Pancreas (tissue), 10 donors: ENCODE measurements at regions not wholly inside any gene's neighbourhood (a gene's known extent, or its start where the extent isn't known, plus 50 kb on each side); places are given as distances from the start of the nearest gene placed in this dataset.

Experiments
- ATAC-seq, 4 donors: fragments of 200-7000 bp; cut with Tn5 transposase; one replicate each; pipeline versions ENCODE4 v1.8.0 to v1.9.1; 2020; ENCODE audit warnings: mild to moderate bottlenecking in 4 of 4, moderate library complexity in 4 of 4
- DNase-seq, 6 donors: peaks; one replicate each; pipeline ENCODE4 v3.0.0-alpha.2; 2020
- FAIRE-seq: peaks from 2 replicates; lab custom pipeline; 2012; peaks lifted over from hg19 to GRCh38; lab: Jason Lieb, UNC
- H3K27ac ChIP-seq, 4 donors: fragments of 200-600 bp; sonication (generic); 1 replicate in 3 of 4; 2 replicates in 1 of 4; pipeline versions ENCODE4 v1.5.0 to v1.8.0; 2020
- H3K27me3 ChIP-seq, 4 donors: fragments of 200-600 bp; one replicate each; pipeline ENCODE4 v1.8.0; 2021
- H3K36me3 ChIP-seq, 3 donors: fragments of 200-600 bp; sonication (generic) in 1 of 3; one replicate each; pipeline versions ENCODE4 v1.5.0 to v1.8.0; 2020 to 2021
- H3K4me1 ChIP-seq, 3 donors: fragments of 200-600 bp; one replicate each; pipeline ENCODE4 v1.8.0; 2021
- H3K4me3 ChIP-seq, 4 donors: fragments of 200-600 bp; sonication (generic) in 2 of 4; one replicate each; pipeline versions ENCODE4 v1.5.0 to v1.8.0; 2020 to 2021
- H3K9me3 ChIP-seq, 4 donors: fragments of 200-600 bp; one replicate each; pipeline ENCODE4 v1.8.0; 2021
- WGBS, 2 donors: extraction: QIAGEN DNeasy Blood & Tissue Kit; methylation state at CpG; one replicate each; pipeline ENCODE4 v1.1.7; 2013; 5-methylcytosine and 5-hydroxymethylcytosine counted together
- intact Hi-C, 3 donors: fragments of 100-400 bp; cut with DNase I; formaldehyde crosslinking; loops; one replicate each; pipeline versions ENCODE4 v1.11.1 to v1.14.2; 2022
- TF ChIP-seq, protein P1 (sequence below), 4 donors: fragments of 200-600 bp; sonication (generic) in 3 of 4; IDR thresholded peaks; one replicate each; pipeline versions ENCODE4 v1.5.0 to v1.8.0; 2021; ENCODE audit warnings: antibody characterized with exemption in 4 of 4
- donor health status: healthy with polysubstance abuse.
- donor health status: DM: no; HTN: no; CAD: no; lungs with moderate emphysema.
- donor health status: DM: no; HTN: no; CAD: no.
- donor health status: control.
- donor health status: control.
- donor health status: Bipolar disorder and iron deficiency.
- donor health status: DM: yes; HTN: yes; CAD: no.
- donor health status: DM: no; HTN: no; CAD: no.
- donor health status: DM: no; HTN: no; CAD: no.
- donor health status: DM: yes; HTN: yes; CAD: no.

DNA sequence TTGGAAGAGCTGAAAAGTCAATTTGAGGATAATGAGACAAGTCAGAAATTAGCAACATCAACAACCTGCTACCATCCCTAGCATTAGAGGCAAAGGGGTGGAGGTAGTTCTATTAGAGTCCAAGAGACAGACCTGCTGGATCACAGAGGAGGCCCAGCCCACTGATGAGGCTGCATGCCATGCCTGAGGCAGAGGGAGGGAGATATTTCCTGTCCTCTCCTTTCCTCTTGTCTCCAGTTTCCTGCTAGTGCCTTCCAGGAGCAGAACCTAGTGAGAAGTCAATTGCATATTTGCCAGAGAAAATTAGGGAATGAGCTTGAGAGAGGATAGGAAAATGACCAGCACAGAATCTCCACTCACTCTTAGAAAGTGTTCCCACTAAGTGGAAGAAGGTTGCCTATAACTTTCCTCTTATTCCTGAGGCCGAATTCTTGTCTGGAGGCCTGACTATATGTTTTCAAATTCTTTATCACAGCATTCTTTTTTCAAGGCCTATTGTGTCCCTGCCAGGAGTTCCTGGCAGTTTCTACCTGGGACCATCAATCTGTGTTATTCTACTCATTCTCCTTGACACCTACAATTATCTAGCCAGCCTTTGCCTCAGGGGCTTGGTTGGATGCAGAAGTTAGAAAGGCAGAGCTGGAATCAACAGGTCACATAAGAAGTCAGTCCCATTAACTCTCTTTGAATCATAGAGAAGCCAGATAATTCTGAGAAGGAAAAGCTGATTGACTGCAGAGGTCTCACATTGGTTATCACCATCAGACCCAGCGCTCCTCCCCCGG, 121.9 kb downstream of the EMP1 start:
- Histone ChIP-seq H3K9me3 (no peaks in the 10 kb centered on the region), H3K4me1 (no peaks in the 10 kb centered on the region), H3K27ac (no peak overlapping the region), H3K36me3 (no peaks in the 10 kb centered on the region), H3K4me3 (no peak overlapping the region), H3K27me3 (no peaks in the 10 kb centered on the region)
- ATAC-seq (no peak), DNase-seq (no peak), FAIRE-seq (no peak)
- TF ChIP-seq, protein P1, sequence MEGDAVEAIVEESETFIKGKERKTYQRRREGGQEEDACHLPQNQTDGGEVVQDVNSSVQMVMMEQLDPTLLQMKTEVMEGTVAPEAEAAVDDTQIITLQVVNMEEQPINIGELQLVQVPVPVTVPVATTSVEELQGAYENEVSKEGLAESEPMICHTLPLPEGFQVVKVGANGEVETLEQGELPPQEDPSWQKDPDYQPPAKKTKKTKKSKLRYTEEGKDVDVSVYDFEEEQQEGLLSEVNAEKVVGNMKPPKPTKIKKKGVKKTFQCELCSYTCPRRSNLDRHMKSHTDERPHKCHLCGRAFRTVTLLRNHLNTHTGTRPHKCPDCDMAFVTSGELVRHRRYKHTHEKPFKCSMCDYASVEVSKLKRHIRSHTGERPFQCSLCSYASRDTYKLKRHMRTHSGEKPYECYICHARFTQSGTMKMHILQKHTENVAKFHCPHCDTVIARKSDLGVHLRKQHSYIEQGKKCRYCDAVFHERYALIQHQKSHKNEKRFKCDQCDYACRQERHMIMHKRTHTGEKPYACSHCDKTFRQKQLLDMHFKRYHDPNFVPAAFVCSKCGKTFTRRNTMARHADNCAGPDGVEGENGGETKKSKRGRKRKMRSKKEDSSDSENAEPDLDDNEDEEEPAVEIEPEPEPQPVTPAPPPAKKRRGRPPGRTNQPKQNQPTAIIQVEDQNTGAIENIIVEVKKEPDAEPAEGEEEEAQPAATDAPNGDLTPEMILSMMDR (IDR thresholded peaks at IDR 0.05), result no peak
- intact Hi-C loops, result no loop called here
- WGBS, 2 donors, result 75 to 77% methylated on average over 3 of the region's 3 CpGs

DNA sequence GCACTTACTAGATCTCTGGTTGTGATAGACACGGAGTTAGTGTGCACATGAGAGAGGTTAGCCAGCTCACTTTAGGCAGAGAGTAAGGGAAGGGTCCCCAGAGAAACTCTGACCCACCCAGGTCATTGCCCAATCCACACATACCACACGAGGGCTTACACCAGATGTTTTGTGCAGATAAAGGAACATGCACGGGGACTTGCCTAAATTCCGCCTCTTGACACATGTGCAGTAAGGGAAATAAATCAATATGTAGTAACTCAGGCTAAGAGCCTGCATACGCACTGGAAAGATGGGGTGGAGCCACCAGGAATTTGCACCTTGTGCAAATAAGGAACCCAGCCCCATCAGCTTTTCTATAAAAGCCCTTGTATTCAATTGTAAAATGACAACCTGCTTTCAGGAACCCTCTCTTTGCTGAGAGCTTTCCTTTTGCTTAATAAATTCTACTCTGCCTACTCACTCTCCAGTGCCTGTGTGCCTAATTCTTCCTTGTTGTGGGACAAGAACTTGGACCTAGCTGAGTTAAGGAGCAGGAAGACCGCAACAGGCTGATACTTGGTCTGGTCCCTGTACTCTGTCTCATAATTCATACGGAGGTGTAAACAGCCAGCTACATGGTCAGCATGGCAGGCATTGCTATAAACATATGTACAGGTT, 120.2 kb downstream of the EMP1 start:
- no peaks in the 10 kb centered on the region for H3K27me3 ChIP-seq
- intact Hi-C loops, result no loop called here
- no peaks in the 10 kb centered on the region for H3K4me1 ChIP-seq
- FAIRE-seq (no peak), ATAC-seq (no peak), DNase-seq (no peak)
- TF ChIP-seq, protein P1 (IDR thresholded peaks at IDR 0.05), result no peak
- H3K4me3 ChIP-seq, result no peak overlapping the region
- 57 to 62% methylated on average over 7 of the region's 7 CpGs for WGBS, 2 donors
- no peaks in the 10 kb centered on the region for H3K9me3 ChIP-seq
- H3K36me3 ChIP-seq, result no peaks in the 10 kb centered on the region
- H3K27ac ChIP-seq, result no peak overlapping the region

DNA sequence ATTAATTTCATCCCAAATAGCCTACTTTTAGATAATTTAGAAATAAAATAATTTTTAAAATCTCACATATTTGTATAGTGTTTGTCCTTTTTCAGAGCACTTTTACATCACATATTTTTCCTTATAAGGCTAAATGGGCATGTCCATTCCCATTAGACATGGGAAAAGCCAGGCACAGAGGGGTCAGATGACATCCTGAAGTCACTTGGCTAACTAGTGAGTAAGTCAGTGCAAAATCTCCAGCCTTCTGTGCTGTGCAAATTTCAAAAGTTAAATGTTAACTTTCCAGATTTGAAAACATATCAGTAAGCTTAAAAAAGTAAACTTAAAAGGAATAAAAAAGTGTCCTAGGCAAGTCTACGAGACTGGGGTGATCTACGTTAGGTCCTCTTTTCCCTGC, 117.4 kb downstream of the EMP1 start:
- Histone ChIP-seq H3K27me3 (no peaks in the 10 kb centered on the region), H3K27ac (no peak overlapping the region), H3K9me3 (no peaks in the 10 kb centered on the region), H3K4me3 (no peak overlapping the region), H3K36me3 (no peaks in the 10 kb centered on the region), H3K4me1 (no peaks in the 10 kb centered on the region)
- TF ChIP-seq, protein P1 (IDR thresholded peaks at IDR 0.05), result no peak
- DNase-seq (no peak), ATAC-seq (peak in 1 of 4 donors; percentile 30), FAIRE-seq (no peak)
- intact Hi-C loops, result no loop called here
- WGBS, 2 donors, result 37 to 53% methylated on average over 2 of the region's 2 CpGs

DNA sequence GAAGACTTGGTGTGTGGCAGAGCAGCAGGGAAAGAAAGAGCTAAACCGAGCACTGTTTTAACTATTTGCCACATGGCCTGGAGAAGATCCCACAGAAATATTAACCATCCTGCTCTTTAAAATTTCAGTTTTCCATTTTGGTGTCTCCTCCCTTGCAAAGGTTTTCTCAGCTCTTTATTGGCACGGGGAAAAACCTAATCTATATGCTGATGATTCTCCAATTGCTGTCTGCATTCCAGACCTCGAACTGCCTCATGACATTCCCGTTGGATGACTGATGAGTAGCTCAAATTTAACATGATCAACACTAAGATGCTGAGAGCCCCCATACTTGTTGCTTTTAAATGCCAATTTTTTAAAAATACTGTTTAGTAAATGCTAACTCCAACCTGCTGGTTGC, 115.0 kb downstream of the EMP1 start:
- intact Hi-C loops, result no loop called here
- DNase-seq, result no peak
- Histone ChIP-seq H3K9me3 (no peaks in the 10 kb centered on the region), H3K4me3 (no peak overlapping the region), H3K36me3 (no peaks in the 10 kb centered on the region), H3K27me3 (no peaks in the 10 kb centered on the region), H3K4me1 (no peaks in the 10 kb centered on the region), H3K27ac (no peak overlapping the region)
- TF ChIP-seq, protein P1 (IDR thresholded peaks at IDR 0.05), result no peak
- no peak for FAIRE-seq
- 45 to 48% methylated on average over 4 of the region's 4 CpGs for WGBS, 2 donors
- no peak for ATAC-seq
